Liver (tissue), 8 donors: ENCODE measurements at regions not wholly inside any gene's neighbourhood (a gene's known extent, or its start where the extent isn't known, plus 50 kb on each side); places are given as distances from the start of the nearest gene placed in this dataset.

Experiments
- DNase-seq: peaks from one replicate; pipeline ENCODE4 v3.0.0-alpha.2; 2017; ENCODE audit warnings: low spot score
- H3K27ac ChIP-seq, 2 donors: one replicate each; pipeline ENCODE4 v1.7.0; 2013; ENCODE audit warnings: inconsistent platforms in 2 of 2, low read length in 2 of 2, control low read depth in 1 of 2, low read depth in 1 of 2, mild to moderate bottlenecking in 1 of 2
- H3K27me3 ChIP-seq, 4 donors: one replicate each; pipeline versions ENCODE4 v1.6.1 to v1.7.0; 2013; ENCODE audit warnings: low read length in 3 of 4, inconsistent platforms in 1 of 4, mild to moderate bottlenecking in 1 of 4, moderate library complexity in 1 of 4; ENCODE audit not compliant: control insufficient read depth in 4 of 4, insufficient read depth in 4 of 4
- H3K36me3 ChIP-seq, 4 donors: one replicate each; pipeline versions ENCODE4 v1.6.1 to v1.7.0; 2013; ENCODE audit warnings: low read length in 3 of 4, mild to moderate bottlenecking in 3 of 4, low read depth in 1 of 4, moderate library complexity in 1 of 4; ENCODE audit not compliant: control insufficient read depth in 4 of 4, insufficient read depth in 3 of 4
- H3K4me1 ChIP-seq, 4 donors: one replicate each; pipeline versions ENCODE4 v1.6.1 to v1.7.0; 2013; ENCODE audit warnings: low read length in 3 of 4, mild to moderate bottlenecking in 3 of 4, moderate library complexity in 1 of 4; ENCODE audit not compliant: control insufficient read depth in 4 of 4, insufficient read depth in 4 of 4
- H3K4me3 ChIP-seq, 3 donors: one replicate each; pipeline versions ENCODE4 v1.6.1 to v1.7.0; 2013; ENCODE audit warnings: low read length in 3 of 3, control low read depth in 1 of 3, low read depth in 1 of 3, mild to moderate bottlenecking in 1 of 3
- H3K9ac ChIP-seq, 2 donors: one replicate each; pipeline ENCODE4 v1.7.0; 2013; ENCODE audit warnings: low read length in 2 of 2, mild to moderate bottlenecking in 2 of 2, moderate library complexity in 2 of 2, control low read depth in 1 of 2, low read depth in 1 of 2
- H3K9me3 ChIP-seq, 4 donors: one replicate each; pipeline versions ENCODE4 v1.6.1 to v1.7.0; 2013; ENCODE audit warnings: low read length in 3 of 4; ENCODE audit not compliant: control insufficient read depth in 4 of 4
- ATF3 ChIP-seq: IDR thresholded peaks from 2 replicates; pipeline ENCODE4 v1.6.1; 2016; ENCODE audit warnings: antibody characterized with exemption
- CTCF ChIP-seq: fragments of 150-350 bp; IDR thresholded peaks from 2 replicates; pipeline ENCODE4 v1.5.1; 2017; ENCODE audit warnings: improper control_type of control experiment, low read depth, low read length; ENCODE audit not compliant: missing input control
- EGR1 ChIP-seq, 2 donors: IDR thresholded peaks; 2 replicates each; pipeline ENCODE4 v1.6.1; 2016 to 2018; ENCODE audit warnings: antibody characterized with exemption in 2 of 2, low read depth in 2 of 2
- FOXA1 ChIP-seq: IDR thresholded peaks from 2 replicates; pipeline ENCODE4 v1.6.1; 2016; ENCODE audit warnings: antibody characterized with exemption
- FOXA2 ChIP-seq: IDR thresholded peaks from 2 replicates; pipeline ENCODE4 v1.6.1; 2016; ENCODE audit warnings: antibody characterized with exemption
- GABPA ChIP-seq, 2 donors: IDR thresholded peaks in 1 of 2; conservative IDR thresholded peaks in 1 of 2; 2 replicates each; pipeline ENCODE4 v1.6.1; 2016; ENCODE audit warnings: antibody characterized with exemption in 2 of 2, mild to moderate bottlenecking in 1 of 2, moderate library complexity in 1 of 2
- JUND ChIP-seq, 2 donors: IDR thresholded peaks; 2 replicates each; pipeline ENCODE4 v1.6.1; 2016; ENCODE audit warnings: antibody characterized with exemption in 2 of 2
- RAD21 ChIP-seq, 2 donors: IDR thresholded peaks; 2 replicates each; pipeline ENCODE4 v1.6.1; 2016; ENCODE audit warnings: antibody characterized with exemption in 2 of 2, mild to moderate bottlenecking in 2 of 2
- REST ChIP-seq: IDR thresholded peaks from 2 replicates; pipeline ENCODE4 v1.6.1; 2016; ENCODE audit warnings: antibody characterized with exemption, mild to moderate bottlenecking
- RXRA ChIP-seq, 2 donors: IDR thresholded peaks; 2 replicates each; pipeline ENCODE4 v1.6.1; 2017 to 2018; ENCODE audit warnings: antibody characterized with exemption in 2 of 2, mild to moderate bottlenecking in 1 of 2
- SP1 ChIP-seq: IDR thresholded peaks from 2 replicates; pipeline ENCODE4 v1.6.1; 2018; ENCODE audit warnings: antibody characterized with exemption, mild to moderate bottlenecking
- TAF1 ChIP-seq: conservative IDR thresholded peaks from 2 replicates; pipeline ENCODE4 v1.6.1; 2016; ENCODE audit warnings: antibody characterized with exemption, mild to moderate bottlenecking
- YY1 ChIP-seq: IDR thresholded peaks from 2 replicates; pipeline ENCODE4 v1.6.1; 2016; ENCODE audit warnings: antibody characterized with exemption, mild to moderate bottlenecking
- ZBTB33 ChIP-seq: IDR thresholded peaks from 2 replicates; pipeline ENCODE4 v1.6.1; 2016; ENCODE audit warnings: antibody characterized with exemption
- WGBS: extraction: QIAGEN DNeasy Blood & Tissue Kit; methylation state at CpG from one replicate; pipeline ENCODE4 v1.1.7; 2013; 5-methylcytosine and 5-hydroxymethylcytosine counted together
- donor health status: healthy.
- donor health status: healthy.
- donor health status: healthy.
- donor health status: healthy.
- donor health status: healthy.

GRCh38 chr1:103162360-103162759 is 54.0 kb upstream of the COL11A1 start:
- no peak for DNase-seq
- no peaks in the 10 kb centered on the region for H3K4me1 ChIP-seq
- 78% methylated on average over 2 of the region's 2 CpGs for WGBS

GRCh38 chr1:103160281-103160680 is 52.0 kb upstream of the COL11A1 start:
- Histone ChIP-seq H3K4me1 (no peaks in the 10 kb centered on the region), H3K36me3 (no peaks in the 10 kb centered on the region), H3K9me3 (no peaks in the 10 kb centered on the region), H3K27me3 (no peaks in the 10 kb centered on the region), H3K9ac (no peak overlapping the region), H3K27ac (no peak overlapping the region), H3K4me3 (no peak overlapping the region)
- no peak for DNase-seq
- WGBS, result 94% methylated on average over 1 of the region's 1 CpG
- TF ChIP-seq REST, result no peak
- TF ChIP-seq SP1, result no peak
- TF ChIP-seq CTCF, result no peak
- no peak for TF ChIP-seq TAF1
- TF ChIP-seq FOXA1, result no peak
- TF ChIP-seq GABPA (IDR thresholded peaks at IDR 0.05 in 1 of 2, conservative IDR thresholded peaks at IDR 0.05 in 1 of 2), result no peak
- TF ChIP-seq RAD21 (IDR thresholded peaks at IDR 0.05), result no peak
- TF ChIP-seq YY1, result no peak
- TF ChIP-seq EGR1 (IDR thresholded peaks at IDR 0.05; ENCODE audit: low read depth in 2 of 2), result no peak
- no peak for TF ChIP-seq ATF3
- no peak for TF ChIP-seq RXRA (IDR thresholded peaks at IDR 0.05)
- no peak for TF ChIP-seq JUND (IDR thresholded peaks at IDR 0.05)
- no peak for TF ChIP-seq ZBTB33
- no peak for TF ChIP-seq FOXA2

More at GRCh38 chr1:103162360-103162759, 54.0 kb upstream of the COL11A1 start:
- Histone ChIP-seq H3K9me3 (no peaks in the 10 kb centered on the region), H3K36me3 (no peaks in the 10 kb centered on the region), H3K27me3 (no peaks in the 10 kb centered on the region), H3K9ac (no peak overlapping the region), H3K27ac (no peak overlapping the region), H3K4me3 (no peak overlapping the region)
- TF ChIP-seq EGR1 (IDR thresholded peaks at IDR 0.05; ENCODE audit: low read depth in 2 of 2) (no peak), RAD21 (IDR thresholded peaks at IDR 0.05) (no peak), FOXA1 (no peak), ATF3 (no peak), FOXA2 (no peak), JUND (IDR thresholded peaks at IDR 0.05) (no peak), REST (no peak), YY1 (no peak)
